GM23338 (cell line): ENCODE measurements at regions not wholly inside any gene's neighbourhood (a gene's known extent, or its start where the extent isn't known, plus 50 kb on each side); places are given as distances from the start of the nearest gene placed in this dataset.

Experiments used
- ATAC-seq: fragments of 200-7000 bp; cut with Tn5 transposase; 3 replicates; pipeline ENCODE4 v1.9.1; 2020
- DNase-seq: peaks from one replicate; pipeline ENCODE4 v3.0.0-alpha.2; 2015; ENCODE audit warnings: low spot score
- H2AFZ ChIP-seq: fragments of 200-600 bp; sonication (generic); 2 replicates; pipeline ENCODE4 v1.8.0; 2016; ENCODE audit warnings: antibody characterized with exemption, mild to moderate bottlenecking, moderate library complexity
- H3F3A ChIP-seq: fragments of 200-600 bp; sonication (generic); replicated peaks from 2 replicates; pipeline ENCODE4 v1.8.0; 2017; ENCODE audit warnings: antibody characterized with exemption, mixed run types, low read depth
- H3K27ac ChIP-seq: fragments of 200-600 bp; sonication (generic); 2 replicates; pipeline ENCODE4 v1.6.1; 2016; ENCODE audit warnings: low read depth
- H3K27me3 ChIP-seq: fragments of 200-600 bp; sonication (generic); 2 replicates; pipeline ENCODE4 v1.8.0; 2016; ENCODE audit warnings: mild to moderate bottlenecking, mixed run types, moderate library complexity; ENCODE audit not compliant: insufficient read depth
- H3K36me3 ChIP-seq: fragments of 200-600 bp; sonication (generic); 2 replicates; pipeline ENCODE4 v1.8.0; 2016; ENCODE audit warnings: mild to moderate bottlenecking; ENCODE audit not compliant: insufficient read depth
- H3K4me1 ChIP-seq: fragments of 200-600 bp; sonication (generic); 2 replicates; pipeline ENCODE4 v1.8.0; 2016; ENCODE audit warnings: mild to moderate bottlenecking, moderate library complexity; ENCODE audit not compliant: insufficient read depth
- H3K4me2 ChIP-seq: fragments of 200-600 bp; sonication (generic); 2 replicates; pipeline ENCODE4 v1.7.1; 2017; ENCODE audit warnings: mixed run types
- H3K4me3 ChIP-seq: fragments of 200-600 bp; sonication (generic); 2 replicates; pipeline ENCODE4 v1.6.1; 2016; ENCODE audit warnings: mixed run types
- H3K79me2 ChIP-seq: fragments of 200-600 bp; sonication (generic); replicated peaks from 2 replicates; pipeline ENCODE4 v1.8.0; 2017; ENCODE audit warnings: mild to moderate bottlenecking; ENCODE audit not compliant: insufficient read depth
- H3K9me2 ChIP-seq: fragments of 200-600 bp; sonication (generic); 2 replicates; pipeline ENCODE4 v1.8.0; 2017; ENCODE audit not compliant: insufficient read depth
- H4K20me1 ChIP-seq: fragments of 200-600 bp; sonication (generic); replicated peaks from 2 replicates; pipeline ENCODE4 v1.8.0; 2017; ENCODE audit warnings: mild to moderate bottlenecking; ENCODE audit not compliant: insufficient read depth
- H3K27ac Mint-ChIP-seq: 2 replicates; pipeline ENCODE4 v1.8.0; 2020; ENCODE audit warnings: inconsistent platforms, mild to moderate bottlenecking, moderate library complexity, mixed read lengths
- H3K27me3 Mint-ChIP-seq: 3 replicates; pipeline ENCODE4 v1.8.0; 2022; ENCODE audit warnings: low read depth, mild to moderate bottlenecking, moderate library complexity, mixed read lengths, inconsistent platforms; ENCODE audit not compliant: insufficient read depth, poor library complexity
- H3K36me3 Mint-ChIP-seq: 3 replicates; pipeline ENCODE4 v1.8.0; 2021; ENCODE audit warnings: low read depth, mild to moderate bottlenecking, inconsistent platforms, moderate library complexity, mixed read lengths
- H3K4me1 Mint-ChIP-seq: 3 replicates; pipeline ENCODE4 v1.8.0; 2020; ENCODE audit warnings: mild to moderate bottlenecking, inconsistent platforms, mixed read lengths
- H3K4me3 Mint-ChIP-seq: 3 replicates; pipeline ENCODE4 v1.8.0; 2021; ENCODE audit warnings: moderate library complexity, mild to moderate bottlenecking, inconsistent platforms, mixed read lengths
- H3K9me3 Mint-ChIP-seq: 3 replicates; pipeline ENCODE4 v1.8.0; 2020; ENCODE audit warnings: moderate library complexity, mild to moderate bottlenecking, inconsistent platforms, mixed read lengths
- CTCF ChIP-seq, 2 experiments: fragments of 200-600 bp in 1 of 2; sonication (generic) in 1 of 2; conservative IDR thresholded peaks; 2 replicates each; pipeline versions ENCODE4 v1.5.1 to v1.6.1; 2016 to 2017; ENCODE audit warnings: antibody characterized with exemption in 2 of 2, low read depth in 2 of 2, mild to moderate bottlenecking in 2 of 2, moderate library complexity in 1 of 2
- ETS1 ChIP-seq: IDR thresholded peaks from 2 replicates; pipeline ENCODE4 v1.6.1; 2016; ENCODE audit warnings: antibody characterized with exemption
- EZH2 ChIP-seq: fragments of 200-600 bp; sonication (generic); IDR thresholded peaks from one replicate; pipeline ENCODE4 v1.8.0; 2017; ENCODE audit warnings: antibody characterized with exemption, mild to moderate bottlenecking, low read depth; ENCODE audit not compliant: unreplicated experiment
- EZH2phosphoT487 ChIP-seq: fragments of 200-600 bp; sonication (generic); IDR thresholded peaks from one replicate; pipeline ENCODE4 v1.8.1; 2018; ENCODE audit warnings: antibody characterized with exemption; ENCODE audit not compliant: unreplicated experiment
- JUNB ChIP-seq: IDR thresholded peaks from one replicate; pipeline ENCODE4 v1.6.1; 2016; ENCODE audit warnings: antibody characterized with exemption; ENCODE audit not compliant: unreplicated experiment
- NANOG ChIP-seq: IDR thresholded peaks from 2 replicates; pipeline ENCODE4 v1.6.1; 2016; ENCODE audit warnings: antibody characterized with exemption, borderline replicate concordance
- POLR2AphosphoS5 ChIP-seq: IDR thresholded peaks from 2 replicates; pipeline ENCODE4 v1.6.1; 2016; ENCODE audit warnings: antibody characterized with exemption, low read depth
- STAT1 ChIP-seq: IDR thresholded peaks from one replicate; pipeline ENCODE4 v1.6.1; 2016; ENCODE audit warnings: antibody characterized with exemption; ENCODE audit not compliant: unreplicated experiment
- ZNF114 ChIP-seq: fragments of 250-450 bp; sonication (Bioruptor Pico); IDR thresholded peaks from 2 replicates; pipeline ENCODE4 v1.5.0; 2020; ENCODE audit warnings: mild to moderate bottlenecking, moderate library complexity
- ZNF331 ChIP-seq: fragments of 250-450 bp; sonication (Bioruptor Pico); IDR thresholded peaks from 2 replicates; pipeline ENCODE4 v1.5.0; 2020; ENCODE audit warnings: low read depth, mild to moderate bottlenecking, moderate library complexity
- ZNF462 ChIP-seq: fragments of 250-450 bp; sonication (Bioruptor Pico); IDR thresholded peaks from 2 replicates; pipeline ENCODE4 v1.5.0; 2020; ENCODE audit warnings: mild to moderate bottlenecking, moderate library complexity

- no peak for TF ChIP-seq CTCF (conservative IDR thresholded peaks at IDR 0.05; ENCODE audit: low read depth in 2 of 2)
- TF ChIP-seq POLR2AphosphoS5: no peak
- TF ChIP-seq EZH2phosphoT487: no peak
- no peak for TF ChIP-seq EZH2
- no peak for TF ChIP-seq ETS1
- no peak for TF ChIP-seq ZNF331 (CRISPR knock-in tag)
- no peak for TF ChIP-seq STAT1
Observed at GRCh38 chr6:146892283-146892612, 293.5 kb downstream of the ADGB start (continued).

- Histone ChIP-seq H3K9me2 (peaks cover 14% of the 10 kb centered on the region; the same call in 1 of the 2 replicates), H3K27ac (no peak overlapping the region), H3K4me3 (no peak overlapping the region), H3K4me1 (no peaks in the 10 kb centered on the region), H3K36me3 (no peaks in the 10 kb centered on the region), H4K20me1 (no peaks in the 10 kb centered on the region), H2AFZ (no peak overlapping the region), H3F3A (no peaks in the 10 kb centered on the region), H3K4me2 (no peak overlapping the region), H3K27me3 (no peaks in the 10 kb centered on the region), H3K79me2 (no peaks in the 10 kb centered on the region)
- peaks cover 3% of the 10 kb centered on the region; the same call in 2 of the 3 replicates for H3K4me1 Mint-ChIP-seq
- H3K27me3 Mint-ChIP-seq: no peaks in the 10 kb centered on the region
- no peaks in the 10 kb centered on the region for H3K36me3 Mint-ChIP-seq
- no peaks in the 10 kb centered on the region; the same call in 2 of the 3 replicates for H3K9me3 Mint-ChIP-seq
- TF ChIP-seq CTCF (conservative IDR thresholded peaks at IDR 0.05; ENCODE audit: low read depth in 2 of 2) (no peak), ZNF114 (CRISPR knock-in tag) (no peak), NANOG (no peak), POLR2AphosphoS5 (no peak), ZNF462 (CRISPR knock-in tag) (no peak), EZH2phosphoT487 (no peak), JUNB (no peak)
- ATAC-seq (no peak), DNase-seq (no peak)
- no peak overlapping the region for H3K4me3 Mint-ChIP-seq
- no peak overlapping the region for H3K27ac Mint-ChIP-seq
Observed at GRCh38 chr6:146892613-146893401, 294.0 kb downstream of the ADGB start.
